8988T (cell line): ENCODE measurements at regions not wholly inside any gene's neighbourhood (a gene's known extent, or its start where the extent isn't known, plus 50 kb on each side); places are given as distances from the start of the nearest gene placed in this dataset.

Experiments
- DNase-seq: peaks from one replicate; pipeline ENCODE4 v3.0.0; 2011

DNA sequence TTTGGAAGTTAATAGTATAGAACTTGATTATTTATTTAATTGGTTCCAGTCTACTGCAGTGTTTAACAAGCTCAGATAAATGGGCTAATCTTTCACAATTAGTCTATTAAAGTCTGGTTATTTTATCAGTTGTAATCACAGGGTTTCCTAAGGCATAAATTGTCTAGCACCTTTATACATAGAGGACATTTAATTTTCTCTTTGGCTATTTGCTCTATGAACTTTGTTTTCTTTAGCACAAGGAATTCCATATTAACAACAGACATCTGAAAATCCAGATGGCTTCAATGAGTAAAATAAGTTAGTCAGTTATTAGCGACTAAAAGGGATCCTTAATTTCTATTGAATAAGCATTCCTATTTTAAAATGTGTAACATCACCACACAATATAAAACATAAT is 1350.8 kb upstream of the SLC10A2 start:
- no peak for DNase-seq

DNA sequence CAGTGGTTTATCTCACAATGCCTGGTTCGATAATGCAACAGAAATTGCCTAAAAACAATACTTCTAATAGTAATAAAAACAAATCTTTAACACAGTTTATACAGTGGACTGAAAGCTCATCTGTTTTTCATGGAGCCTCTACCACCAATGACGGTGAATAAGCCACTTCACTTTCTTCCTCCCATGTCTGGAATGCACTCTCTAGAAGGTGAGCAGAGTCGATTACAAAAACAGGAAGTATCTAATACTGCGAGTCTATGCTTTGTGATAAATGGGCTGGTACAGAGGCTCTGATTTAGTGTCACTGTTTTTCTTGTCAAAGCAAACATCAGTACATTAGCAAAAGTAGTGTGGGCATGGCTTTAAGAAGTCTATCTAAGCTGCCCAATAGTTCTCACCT is 1348.6 kb upstream of the SLC10A2 start:
- DNase-seq: no peak

DNA sequence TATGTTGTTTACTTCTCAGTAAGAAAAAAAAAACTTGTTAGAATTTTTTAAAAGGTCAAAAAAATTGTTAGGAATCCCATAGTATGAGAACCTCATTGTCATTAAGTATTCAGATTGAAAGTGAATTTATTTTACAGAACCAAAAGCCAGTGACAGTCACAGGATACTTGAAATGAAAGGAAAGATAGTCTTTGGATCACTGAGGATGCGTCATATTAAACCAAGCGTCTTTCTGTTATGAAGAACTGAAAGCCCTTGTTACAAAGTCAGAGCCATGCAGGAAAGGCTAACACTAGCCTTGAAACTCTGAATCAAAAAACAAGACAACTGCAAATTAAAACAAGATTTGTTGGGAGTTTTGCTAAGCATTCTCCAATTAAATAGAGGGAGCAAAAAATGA is 1348.0 kb upstream of the SLC10A2 start:
- no peak for DNase-seq

DNA sequence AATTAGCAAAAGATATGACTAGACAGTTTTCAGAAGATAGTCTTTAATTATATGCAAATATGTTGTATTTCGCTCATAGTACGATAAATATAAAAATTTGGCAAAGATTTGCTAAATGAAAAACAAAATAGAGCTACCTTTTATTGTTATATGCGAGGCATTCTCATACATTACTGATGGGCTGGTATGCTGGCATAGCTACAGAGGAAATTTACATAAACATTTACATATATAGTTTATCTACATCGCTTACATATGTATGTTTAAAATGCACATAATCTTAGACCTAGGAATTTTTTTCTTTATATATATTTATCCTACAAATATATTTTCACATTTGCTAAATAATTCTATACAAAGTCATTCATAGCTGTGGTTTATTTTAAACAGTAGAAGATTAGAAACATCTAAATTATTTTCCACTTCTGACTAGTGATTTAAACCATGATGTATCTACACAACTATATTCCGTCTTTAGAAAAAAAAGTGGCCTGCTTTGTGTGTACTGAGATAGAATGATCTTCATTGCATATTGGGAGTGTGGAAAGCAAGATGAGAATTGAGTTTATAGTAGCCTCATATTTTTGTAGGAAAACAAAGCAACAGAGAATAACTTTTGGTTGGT is 1345.0 kb upstream of the SLC10A2 start:
- DNase-seq: no peak

DNA sequence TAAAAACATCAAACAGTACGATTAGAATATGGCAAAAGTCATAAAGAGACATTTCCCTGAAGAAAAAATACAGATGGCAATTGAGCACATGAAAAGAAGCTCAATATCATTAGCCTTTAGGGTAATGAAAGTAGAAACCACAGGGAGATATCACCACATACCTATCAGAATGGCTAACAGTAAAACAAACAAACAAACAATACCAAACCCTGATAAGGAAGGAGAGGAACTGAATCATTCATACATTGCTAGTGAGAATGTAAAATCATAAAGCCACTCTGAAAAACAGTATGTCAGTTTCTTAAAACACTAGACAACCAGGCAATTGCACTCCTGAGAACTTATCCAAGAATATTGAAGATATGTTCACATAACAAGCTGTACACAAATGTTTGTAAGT is 1342.5 kb upstream of the SLC10A2 start:
- no peak for DNase-seq

DNA sequence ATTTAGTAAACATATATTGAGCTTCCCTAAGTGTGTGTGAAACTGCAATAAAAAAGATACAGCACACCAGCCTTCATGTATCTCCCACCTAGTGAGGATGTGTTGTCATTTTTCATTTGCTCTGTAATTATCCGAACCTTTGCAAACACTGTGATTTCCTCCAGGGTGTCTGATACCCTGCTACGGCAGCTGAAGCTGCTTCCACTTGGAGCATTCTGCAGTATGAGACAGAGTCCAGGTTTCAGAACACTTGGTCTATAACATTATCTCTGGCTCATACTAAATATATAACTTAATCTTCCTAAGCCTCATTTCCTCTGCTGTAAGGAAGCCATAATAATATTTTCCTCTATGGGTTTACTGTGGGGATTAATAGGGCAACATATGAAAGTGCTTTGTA is 1338.1 kb upstream of the SLC10A2 start:
- DNase-seq: no peak

DNA sequence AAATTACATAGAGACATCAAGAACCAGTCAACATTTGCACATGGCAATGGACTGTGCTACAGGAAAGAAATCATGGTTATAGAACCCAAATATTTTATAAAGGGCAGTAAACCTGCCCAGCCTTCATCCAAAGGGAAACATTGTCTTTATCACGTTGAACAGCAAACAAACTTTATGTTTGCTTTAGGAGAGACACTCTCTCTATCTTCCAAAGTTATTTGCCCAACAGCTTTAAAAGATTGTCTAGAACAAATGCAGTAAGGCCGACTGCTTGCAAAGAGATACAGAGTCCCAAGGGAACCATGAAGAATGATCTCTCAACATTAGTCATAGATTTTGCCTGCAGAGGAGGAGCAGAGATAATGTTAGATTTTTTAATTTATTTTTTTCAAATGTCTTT is 1323.5 kb upstream of the SLC10A2 start:
- no peak for DNase-seq

DNA sequence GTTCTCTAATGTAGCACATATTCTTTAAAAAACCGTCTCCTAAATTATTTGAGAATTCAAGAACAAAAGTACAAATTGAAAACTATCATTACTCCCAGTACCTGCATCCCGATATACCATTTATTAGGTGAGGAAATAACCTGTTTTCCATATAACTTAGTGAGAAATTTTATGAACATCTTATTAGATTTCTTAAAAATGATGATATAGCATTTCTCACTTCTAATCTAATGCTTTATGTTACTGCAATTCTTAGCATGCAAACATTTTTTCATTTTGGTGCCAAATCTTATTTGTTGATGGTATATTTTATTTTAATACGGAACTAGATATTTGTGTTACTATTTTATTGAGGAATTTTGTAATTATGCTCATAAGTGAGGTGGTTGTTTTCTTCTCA is 1321.3 kb upstream of the SLC10A2 start:
- DNase-seq: no peak

DNA sequence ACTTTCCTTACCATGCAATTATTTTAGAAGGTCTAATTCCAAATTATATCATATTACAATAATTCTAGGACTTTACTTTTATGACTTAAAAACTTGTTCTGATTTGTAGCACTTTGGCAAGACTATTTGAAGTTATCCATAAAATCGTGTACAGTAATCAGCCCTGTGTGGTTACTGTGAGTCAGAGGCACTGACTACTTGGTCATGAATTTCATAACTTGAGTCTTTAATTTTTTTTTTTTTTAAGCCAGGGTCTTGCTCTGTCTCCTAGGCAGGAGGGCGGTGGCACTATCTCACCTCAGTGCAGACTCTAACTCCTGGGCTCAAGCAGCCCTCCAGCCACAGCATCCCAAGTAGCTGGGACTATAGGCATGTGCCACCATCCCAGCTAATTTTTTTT is 1319.2 kb upstream of the SLC10A2 start:
- DNase-seq: no peak

DNA sequence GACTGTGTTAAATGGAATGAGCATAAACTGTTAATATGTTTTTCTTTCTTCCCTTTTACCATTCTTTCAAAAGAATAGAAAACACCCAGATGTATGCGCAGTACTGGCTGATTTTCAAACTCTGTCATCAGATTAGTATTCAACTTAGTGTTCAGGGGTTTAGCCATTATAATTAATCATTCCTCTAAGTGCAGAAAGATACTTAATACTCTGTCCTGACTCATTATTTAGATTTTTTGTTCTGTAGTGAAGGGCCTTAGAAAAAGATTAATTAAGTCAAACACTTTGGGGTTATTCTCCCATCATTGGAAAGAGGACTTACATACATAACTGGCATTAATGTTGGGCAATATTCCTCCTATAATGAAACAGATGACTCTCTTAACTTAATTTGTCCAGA is 1316.7 kb upstream of the SLC10A2 start:
- DNase-seq: no peak

DNA sequence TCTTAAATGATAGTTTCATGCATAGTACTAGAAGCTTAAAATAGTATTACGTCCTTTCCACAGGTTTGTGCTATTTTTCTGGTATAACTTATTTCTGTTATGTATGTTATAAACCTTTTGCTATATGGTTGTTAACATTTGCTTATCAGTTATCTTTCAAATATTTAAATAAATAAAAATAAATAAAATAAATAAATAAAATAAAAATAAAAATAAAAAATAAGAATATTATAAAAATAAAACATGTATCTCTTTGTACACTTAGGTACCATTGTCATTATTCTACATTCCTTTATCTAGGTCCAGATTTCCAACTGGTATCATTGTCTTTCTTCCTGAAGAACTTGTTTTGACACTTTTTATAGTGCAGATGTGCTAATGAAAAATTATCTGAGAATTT is 1310.4 kb upstream of the SLC10A2 start:
- DNase-seq: no peak

DNA sequence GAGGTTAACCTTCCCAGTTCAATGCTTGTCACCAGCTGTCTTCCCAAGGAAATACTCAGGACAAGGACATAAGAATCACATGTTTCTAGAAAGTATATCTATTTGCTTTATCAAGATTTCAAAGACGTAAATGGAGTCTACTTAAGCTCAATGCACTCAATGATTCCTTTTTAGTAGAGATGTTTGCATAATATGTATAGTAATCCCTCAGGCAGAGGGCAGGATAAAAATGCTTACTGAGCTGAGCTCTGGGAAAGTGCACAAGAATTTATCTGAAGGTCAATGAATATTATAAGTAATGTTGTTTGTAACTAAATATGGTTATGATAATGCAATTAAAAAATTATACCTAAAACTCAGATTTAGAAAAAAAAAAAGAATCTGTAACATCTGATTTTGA is 1309.4 kb upstream of the SLC10A2 start:
- no peak for DNase-seq

DNA sequence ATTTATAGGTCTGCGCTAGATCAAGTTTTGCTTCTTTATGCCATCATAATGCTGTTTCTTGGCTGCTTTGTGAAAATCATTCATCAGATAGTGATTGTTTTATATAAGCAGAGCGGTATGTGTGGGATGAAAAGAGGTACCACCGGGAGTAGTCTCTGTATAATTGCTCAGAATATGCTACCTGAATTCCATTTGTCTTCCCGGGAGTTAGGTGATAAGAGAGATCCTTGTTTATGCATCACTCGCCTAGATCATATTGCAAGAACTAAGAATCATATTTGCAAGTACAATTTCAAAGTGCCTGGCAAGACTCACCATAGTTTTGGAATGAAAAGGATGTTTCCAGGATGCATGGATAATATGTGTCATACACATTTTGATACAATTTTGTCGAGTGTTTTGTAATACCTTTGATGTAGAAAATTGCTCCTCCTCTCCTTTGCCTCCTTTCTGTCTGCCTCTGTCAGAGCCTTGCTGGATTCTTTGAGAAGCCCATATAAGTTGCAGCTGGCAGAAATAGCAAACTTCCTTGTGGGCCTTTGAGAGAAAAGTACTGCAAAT is 1306.0 kb upstream of the SLC10A2 start:
- no peak for DNase-seq

DNA sequence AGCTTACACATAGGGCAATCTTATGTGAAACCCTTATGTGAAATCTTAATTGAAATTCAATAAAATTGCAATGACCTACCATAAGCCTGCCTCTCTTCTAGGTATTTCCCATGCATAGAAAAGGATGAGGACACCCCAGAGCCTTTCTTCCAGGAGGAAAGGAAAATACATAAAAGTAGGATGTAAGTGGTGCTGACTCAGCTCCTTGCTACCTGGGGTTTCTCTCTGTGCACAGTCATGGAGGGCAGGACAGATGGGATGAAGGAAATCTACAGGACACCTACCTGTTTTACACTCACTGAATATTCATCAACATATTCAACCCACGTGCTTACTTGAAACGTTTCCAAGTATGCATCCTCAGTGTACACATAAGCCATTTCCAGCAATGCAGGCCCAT is 1299.2 kb upstream of the SLC10A2 start:
- no peak for DNase-seq

DNA sequence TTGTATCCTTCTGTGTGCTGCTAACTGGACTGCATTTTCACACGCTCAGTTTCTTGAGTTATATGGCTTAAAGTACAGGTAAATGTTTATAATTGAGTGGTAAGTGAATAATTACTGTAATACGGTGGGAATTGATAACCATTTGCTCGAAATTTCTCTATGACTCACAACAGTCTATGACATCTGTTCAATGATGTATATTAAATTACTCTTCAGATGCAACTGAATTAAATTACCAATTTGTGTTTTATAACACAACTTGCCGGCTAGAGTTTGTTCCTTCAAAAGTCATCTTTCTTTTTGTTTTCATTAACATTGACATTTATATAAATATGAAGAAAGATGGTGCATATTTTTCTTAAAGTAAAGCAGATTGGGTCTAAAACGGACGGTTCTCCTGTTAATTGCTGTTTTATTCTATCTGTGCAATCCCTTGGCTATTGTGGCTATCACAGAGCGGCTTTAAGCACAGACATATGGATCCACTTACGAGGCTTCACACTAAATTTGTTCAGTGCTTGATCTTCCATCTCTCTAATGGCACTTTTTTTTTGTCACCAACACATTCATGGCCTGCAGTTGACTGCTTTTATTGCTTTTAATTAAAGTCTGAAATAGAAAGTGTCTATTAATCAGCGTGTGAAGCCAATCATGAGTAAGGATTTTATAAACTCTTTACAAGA is 1291.6 kb upstream of the SLC10A2 start:
- no peak for DNase-seq

DNA sequence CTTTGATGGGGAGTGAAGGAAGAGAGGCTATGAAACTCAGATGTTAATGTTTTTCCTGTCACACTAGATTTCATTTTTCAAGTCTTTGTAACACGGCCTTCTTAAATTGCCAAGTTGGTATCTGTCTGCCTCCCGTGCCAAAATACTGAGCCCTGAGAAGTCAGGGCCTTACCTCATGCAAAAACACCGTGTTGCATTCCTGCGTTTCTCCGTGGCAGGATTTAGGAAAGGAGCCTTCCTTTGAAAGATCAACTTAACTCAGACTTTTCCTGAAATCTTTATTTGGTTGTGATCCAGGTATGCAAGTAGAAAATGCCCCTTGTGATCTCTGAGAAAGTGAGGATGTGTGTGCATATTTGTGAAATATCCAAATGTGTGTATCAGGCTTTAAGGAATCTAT is 1291.0 kb upstream of the SLC10A2 start:
- DNase-seq: no peak

DNA sequence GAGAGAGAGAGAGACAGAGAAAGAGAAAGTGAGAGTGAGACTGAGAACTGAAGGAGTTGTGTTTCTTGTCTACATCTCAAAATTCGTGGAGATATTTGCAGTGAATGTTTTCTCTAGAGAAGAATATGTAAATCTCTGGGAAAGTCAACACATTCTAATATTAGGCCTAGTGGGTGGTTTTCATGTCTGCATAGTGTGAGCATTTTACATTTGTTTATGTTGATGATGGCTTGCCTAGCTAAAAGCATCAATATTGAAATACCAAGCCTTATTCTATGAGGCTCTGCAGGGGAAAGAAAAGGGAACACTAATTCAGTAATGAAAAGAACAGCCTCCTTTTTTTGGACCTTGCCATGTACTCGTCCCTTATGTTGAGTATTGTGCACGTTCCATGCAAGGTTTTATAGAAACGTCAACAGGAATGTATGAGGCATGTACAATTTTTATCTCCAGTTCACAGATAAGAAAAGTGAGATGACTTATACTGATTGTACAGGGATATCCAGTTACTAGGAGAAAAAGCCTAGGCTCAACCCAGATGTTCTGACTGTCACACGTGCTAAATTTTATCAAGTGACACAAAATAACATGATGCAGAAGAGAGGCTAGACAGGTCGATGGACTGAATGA is 1288.9 kb upstream of the SLC10A2 start:
- DNase-seq: no peak

DNA sequence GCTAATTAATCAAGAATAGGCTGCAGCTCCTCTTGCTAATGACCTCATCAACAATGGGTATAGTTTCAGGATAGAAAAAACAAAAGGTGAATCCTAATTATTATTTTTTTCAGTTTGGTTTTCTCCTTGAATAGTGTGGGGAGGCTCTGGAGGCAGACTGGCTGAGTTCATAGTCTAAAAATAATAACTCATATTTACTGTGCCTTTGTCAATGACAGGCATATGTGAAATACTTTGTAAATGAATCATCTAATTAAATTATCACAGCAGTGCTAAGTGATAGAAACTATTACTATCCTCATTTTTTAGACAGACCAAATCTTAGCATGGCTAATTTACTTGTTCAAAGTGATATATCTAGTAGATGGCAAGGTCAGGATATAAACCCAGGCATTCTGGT is 1261.0 kb upstream of the SLC10A2 start:
- DNase-seq: no peak

DNA sequence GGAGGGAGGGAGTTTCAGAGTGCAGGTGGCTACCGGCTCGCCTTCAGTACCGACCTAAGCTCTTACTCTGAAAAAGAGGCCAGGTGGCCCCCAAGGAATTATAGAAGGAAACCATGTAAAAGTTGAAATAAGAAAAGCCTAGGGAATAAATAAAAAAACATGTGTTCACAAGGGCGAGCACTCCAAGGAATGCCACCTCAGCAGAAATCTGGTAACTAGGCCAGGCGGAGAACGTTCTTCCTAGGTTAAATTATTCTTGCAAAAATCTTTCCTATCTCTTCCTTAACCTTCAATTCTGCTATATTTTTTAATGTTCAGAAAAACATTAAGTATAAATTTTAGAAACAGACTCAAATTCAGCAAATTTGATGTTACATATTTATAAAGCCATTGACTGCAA is 1260.3 kb upstream of the SLC10A2 start:
- DNase-seq: no peak

DNA sequence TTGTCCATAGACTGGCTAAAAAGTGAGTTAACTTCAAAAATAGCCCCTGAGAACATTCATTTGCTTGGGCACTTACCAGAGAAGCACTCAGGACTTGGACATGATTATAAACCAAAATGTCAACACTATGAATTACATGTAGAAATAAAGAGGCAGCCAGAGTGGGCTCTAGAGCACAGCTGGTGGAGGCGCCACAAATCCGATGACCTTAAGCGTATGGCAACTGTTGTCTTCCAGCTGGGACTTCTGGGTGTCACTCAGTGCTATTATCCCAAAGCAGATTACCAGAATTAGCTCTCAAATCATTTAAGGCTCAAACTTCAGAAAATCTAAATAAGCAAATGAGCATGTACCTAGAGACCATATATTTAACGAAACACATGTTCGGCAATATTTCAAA is 1255.5 kb upstream of the SLC10A2 start:
- no peak for DNase-seq

DNA sequence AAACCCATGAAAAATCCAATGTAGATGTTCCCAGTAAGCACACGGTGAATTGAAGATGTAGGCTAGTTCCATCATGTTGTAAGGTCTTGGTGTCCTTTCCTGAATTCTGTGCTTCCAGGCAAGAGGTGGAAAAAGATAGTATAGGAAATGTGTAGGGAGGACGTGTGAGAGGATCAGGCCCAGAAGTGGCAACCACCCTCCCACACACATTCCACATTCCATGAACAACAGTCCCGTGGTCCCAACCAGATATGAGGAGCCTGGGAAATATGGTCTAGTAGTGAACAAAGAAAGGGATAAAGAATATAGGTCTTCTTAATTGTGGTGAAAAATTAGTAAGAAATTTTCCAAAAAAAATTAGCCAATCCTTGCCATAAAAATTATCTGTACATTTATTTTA is 1254.2 kb upstream of the SLC10A2 start:
- DNase-seq: no peak

DNA sequence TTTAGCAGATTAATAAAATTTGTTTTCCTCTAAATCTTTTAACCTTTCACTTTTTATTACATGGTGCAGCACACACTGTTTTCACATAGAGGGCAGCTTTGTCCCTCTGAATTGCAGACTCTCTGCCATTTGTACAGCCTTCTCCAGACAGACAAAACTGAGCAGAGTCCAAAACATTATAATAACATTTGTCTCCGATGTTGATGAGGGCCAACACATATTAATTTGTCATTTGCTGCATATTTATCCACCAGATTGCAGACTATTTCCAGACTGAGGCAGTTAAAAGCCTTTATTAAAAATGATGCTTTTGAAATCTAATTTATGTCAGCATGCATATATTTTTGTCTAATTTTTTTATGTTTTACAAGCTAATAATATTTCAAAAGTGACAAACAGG is 1251.9 kb upstream of the SLC10A2 start:
- no peak for DNase-seq

DNA sequence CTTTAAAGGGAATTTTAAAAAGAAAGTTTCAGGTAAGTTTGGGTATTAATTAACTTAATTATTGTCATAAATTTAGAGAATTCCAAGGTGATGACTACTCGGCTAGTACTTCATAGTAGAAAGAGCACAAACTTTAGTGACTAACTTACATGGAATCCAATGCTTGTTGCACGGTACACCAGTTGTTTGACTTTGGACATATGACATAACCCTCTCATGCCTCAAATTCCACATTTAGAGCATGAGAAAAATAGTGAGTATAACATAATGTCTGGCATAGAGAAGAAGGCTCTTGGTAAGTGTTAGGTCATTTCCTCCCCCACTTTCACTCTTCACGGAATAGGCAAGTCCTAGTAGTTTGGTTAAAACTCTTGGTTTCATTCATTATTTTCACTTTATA is 1249.4 kb upstream of the SLC10A2 start:
- DNase-seq: no peak

DNA sequence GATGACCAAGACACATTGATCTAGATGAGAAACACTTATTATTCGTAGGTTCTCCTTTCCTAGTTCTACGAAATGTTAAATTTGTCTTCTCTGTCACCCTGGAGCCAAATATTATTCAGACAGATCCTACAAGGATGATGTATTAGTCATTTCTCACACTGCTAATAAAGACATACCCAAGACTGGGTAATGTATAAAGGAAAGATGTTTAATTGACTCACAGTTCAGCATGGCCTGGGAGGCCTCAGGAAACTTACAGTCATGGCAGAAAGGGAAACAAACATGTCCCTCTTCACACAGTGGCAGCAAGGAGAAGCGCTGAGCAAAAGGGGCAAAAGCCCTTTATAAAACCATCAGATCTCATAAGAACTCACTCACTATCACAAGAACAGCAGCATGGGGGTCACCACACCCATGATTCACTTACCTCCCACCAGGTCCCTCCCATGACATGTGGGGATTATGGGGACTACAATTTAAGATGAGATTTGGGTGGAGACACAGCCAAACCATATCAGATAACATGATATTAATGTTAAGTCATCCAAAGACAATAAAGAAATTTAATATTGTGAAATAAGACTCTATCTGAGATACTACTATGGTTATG is 1248.8 kb upstream of the SLC10A2 start:
- no peak for DNase-seq
